SK-N-MC (cell line): ENCODE measurements at regions not wholly inside any gene's neighbourhood (a gene's known extent, or its start where the extent isn't known, plus 50 kb on each side); places are given as distances from the start of the nearest gene placed in this dataset.

Experiments
- EZH2 ChIP-seq: fragments of 200-600 bp; sonication (generic); IDR thresholded peaks from one replicate; pipeline ENCODE4 v1.6.1; 2017; ENCODE audit warnings: antibody characterized with exemption
- POLR2AphosphoS5 ChIP-seq: IDR thresholded peaks from 2 replicates; pipeline ENCODE4 v1.6.1; 2012; ENCODE audit warnings: mild to moderate bottlenecking, low read depth, low read length, borderline replicate concordance

DNA sequence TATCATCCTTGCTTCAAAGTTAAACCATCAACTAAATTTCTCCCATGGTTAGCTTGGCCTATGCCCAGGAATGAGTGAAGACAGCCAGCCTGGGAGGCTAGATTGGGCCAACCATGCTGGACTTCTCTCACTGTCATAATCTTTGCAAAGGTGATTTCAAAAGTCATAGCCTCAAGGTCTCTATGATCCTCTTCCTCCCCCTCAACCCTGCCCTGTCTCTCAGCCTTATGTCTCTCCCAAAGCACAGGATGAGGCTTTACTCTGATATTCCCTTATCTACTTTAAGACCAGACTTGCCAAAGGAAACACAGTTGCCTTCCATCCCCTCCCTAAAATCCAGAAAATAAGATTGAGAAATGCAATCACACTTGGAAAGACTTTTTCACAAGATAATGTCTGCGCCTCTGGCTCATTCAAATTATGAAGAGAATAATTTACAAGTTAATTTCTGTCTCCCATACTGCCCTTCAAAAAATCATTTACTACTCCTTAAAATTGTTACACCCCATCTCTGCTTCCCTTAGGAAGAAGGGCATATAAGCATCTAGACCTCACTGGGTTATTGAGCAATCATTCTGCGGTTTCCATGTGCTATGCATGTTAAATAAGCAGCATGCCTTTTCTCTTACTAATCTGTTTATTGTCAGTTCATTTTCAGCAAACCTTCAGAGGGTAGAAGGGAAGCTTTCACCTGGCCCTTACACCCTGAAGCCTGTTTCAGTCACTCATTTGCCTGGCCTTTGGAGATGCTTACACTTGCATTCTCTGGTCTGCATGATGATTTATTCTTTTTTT, 113.8 kb upstream of the ANKRD55 start:
- TF ChIP-seq POLR2AphosphoS5 = no peak
- no peak for TF ChIP-seq EZH2
